IMR-90 (cell line): ENCODE measurements at regions not wholly inside any gene's neighbourhood (a gene's known extent, or its start where the extent isn't known, plus 50 kb on each side); places are given as distances from the start of the nearest gene placed in this dataset.

ENCODE experiments used
- ATAC-seq: fragments of 200-7000 bp; cut with Tn5 transposase; 2 replicates; pipeline ENCODE4 v1.9.1; 2020; ENCODE audit warnings: low read depth, mild to moderate bottlenecking, moderate library complexity
- BruUV-seq: library from RNA; stranded (reverse); fragments of 400-500 nt; replicated peaks from 2 replicates; lab custom pipeline; 2021; lab: Mats Ljungman, UMichigan
- CTCF ChIA-PET: fragments of 300-600 bp; formaldehyde crosslinking; extraction: SDS; loops from one replicate; lab custom pipeline; 2021; ENCODE audit warnings: antibody characterized with exemption; lab: Yijun Ruan, JAX
- POLR2A ChIA-PET: fragments of 300-600 bp; sonication (Branson Sonifier 250); formaldehyde crosslinking; loops from one replicate; lab custom pipeline; 2022; ENCODE audit warnings: antibody characterized with exemption; ENCODE audit not compliant: unreplicated experiment; lab: Charles Lee
- DNase-seq: peaks from one replicate; pipeline ENCODE4 v3.0.0; 2013
- H2AFZ ChIP-seq: replicated peaks from 2 replicates; pipeline ENCODE3; 2013; ENCODE audit warnings: low read length, mild to moderate bottlenecking; ENCODE audit not compliant: poor library complexity
- H2AK5ac ChIP-seq: 2 replicates; pipeline ENCODE4 v1.6.1; 2013; ENCODE audit warnings: low read depth, low read length, inconsistent platforms
- H2AK9ac ChIP-seq: replicated peaks from 2 replicates; pipeline ENCODE3; 2013; ENCODE audit warnings: mild to moderate bottlenecking, low read depth, low read length, moderate library complexity; ENCODE audit not compliant: poor library complexity
- H2BK120ac ChIP-seq: 2 replicates; pipeline ENCODE4 v1.6.1; 2013; ENCODE audit warnings: low read depth, low read length, inconsistent platforms
- H2BK15ac ChIP-seq: 3 replicates; pipeline ENCODE4 v1.6.1; 2013; ENCODE audit warnings: low read depth, low read length, inconsistent platforms
- H2BK20ac ChIP-seq: 2 replicates; pipeline ENCODE4 v1.6.1; 2013; ENCODE audit warnings: low read depth, mild to moderate bottlenecking, inconsistent platforms, low read length, moderate library complexity
- H2BK5ac ChIP-seq: 2 replicates; pipeline ENCODE4 v1.6.1; 2013; ENCODE audit warnings: mild to moderate bottlenecking, low read depth, low read length, inconsistent platforms; ENCODE audit not compliant: poor library complexity, severe bottlenecking
- H3K14ac ChIP-seq: replicated peaks from 2 replicates; pipeline ENCODE4 v1.6.1; 2013; ENCODE audit warnings: low read depth, low read length, inconsistent platforms
- H3K18ac ChIP-seq: 2 replicates; pipeline ENCODE4 v1.6.1; 2013; ENCODE audit warnings: low read depth, low read length, control low read depth
- H3K23ac ChIP-seq: 2 replicates; pipeline ENCODE4 v1.6.1; 2013; ENCODE audit warnings: low read depth, low read length, inconsistent platforms
- H3K27ac ChIP-seq: 2 replicates; pipeline ENCODE4 v1.5.1; 2013; ENCODE audit warnings: mild to moderate bottlenecking, control low read depth, low read length; ENCODE audit not compliant: insufficient read depth
- H3K27me3 ChIP-seq: 2 replicates; pipeline ENCODE4 v1.6.1; 2013; ENCODE audit warnings: low read length; ENCODE audit not compliant: control insufficient read depth, insufficient read depth
- H3K36me3 ChIP-seq: 2 replicates; pipeline ENCODE4 v1.6.1; 2013; ENCODE audit warnings: low read length, mixed read lengths; ENCODE audit not compliant: control insufficient read depth, insufficient read depth
- H3K4ac ChIP-seq: 2 replicates; pipeline ENCODE4 v1.6.1; 2013; ENCODE audit warnings: low read depth, low read length, inconsistent platforms
- H3K4me1 ChIP-seq: 2 replicates; pipeline ENCODE4 v1.6.1; 2013; ENCODE audit warnings: low read length, mixed read lengths; ENCODE audit not compliant: control insufficient read depth, insufficient read depth
- H3K4me2 ChIP-seq: 2 replicates; pipeline ENCODE4 v1.6.1; 2013; ENCODE audit warnings: low read depth, mild to moderate bottlenecking, control low read depth, low read length, moderate library complexity
- H3K4me3 ChIP-seq: 2 replicates; pipeline ENCODE4 v1.5.1; 2013; ENCODE audit warnings: low read depth, mild to moderate bottlenecking, control low read depth, low read length, moderate library complexity; ENCODE audit not compliant: insufficient read depth
- H3K56ac ChIP-seq: 2 replicates; pipeline ENCODE4 v1.6.1; 2013; ENCODE audit warnings: low read length, inconsistent platforms; ENCODE audit not compliant: insufficient read depth; ENCODE audit errors: extremely low read depth
- H3K79me1 ChIP-seq, 2 experiments: 2 replicates each; pipeline ENCODE4 v1.6.1; 2013; ENCODE audit warnings: low read length in 2 of 2, inconsistent platforms in 1 of 2, low read depth in 1 of 2
- H3K9ac ChIP-seq: 2 replicates; pipeline ENCODE4 v1.6.1; 2013; ENCODE audit warnings: low read depth, low read length, control low read depth
- H3K9me1 ChIP-seq: 2 replicates; pipeline ENCODE4 v1.6.1; 2013; ENCODE audit warnings: low read length, inconsistent platforms; ENCODE audit not compliant: insufficient read depth
- H3K9me3 ChIP-seq: 2 replicates; pipeline ENCODE4 v1.6.1; 2013; ENCODE audit warnings: low read length; ENCODE audit not compliant: control insufficient read depth, insufficient read depth
- H4K20me1 ChIP-seq: 2 replicates; pipeline ENCODE4 v1.6.1; 2013; ENCODE audit warnings: low read length, inconsistent platforms; ENCODE audit not compliant: insufficient read depth
- H4K5ac ChIP-seq: 2 replicates; pipeline ENCODE4 v1.6.1; 2013; ENCODE audit warnings: mild to moderate bottlenecking, low read depth, low read length, control low read depth
- H4K8ac ChIP-seq, 2 experiments: 2 replicates each; pipeline ENCODE4 v1.6.1; 2013; ENCODE audit warnings: low read depth in 2 of 2, low read length in 2 of 2, control low read depth in 1 of 2, inconsistent platforms in 1 of 2
- H4K91ac ChIP-seq: 2 replicates; pipeline ENCODE4 v1.6.1; 2013; ENCODE audit warnings: low read depth, low read length, inconsistent platforms; ENCODE audit not compliant: insufficient read depth
- BHLHE40 ChIP-seq: fragments of 150-350 bp; IDR thresholded peaks from 2 replicates; pipeline ENCODE4 v1.6.1; 2016; ENCODE audit warnings: mild to moderate bottlenecking, low read depth, low read length
- CEBPB ChIP-seq: IDR thresholded peaks from 2 replicates; pipeline ENCODE4 v1.6.1; 2012; ENCODE audit warnings: low read depth, low read length, improper control_type of control experiment
- FOS ChIP-seq: fragments of 150-350 bp; IDR thresholded peaks from 2 replicates; pipeline ENCODE4 v1.6.1; 2016; ENCODE audit warnings: low read depth, low read length
- MAFK ChIP-seq: IDR thresholded peaks from 2 replicates; pipeline ENCODE4 v1.6.1; 2012; ENCODE audit warnings: low read depth, low read length, improper control_type of control experiment
- MXI1 ChIP-seq: IDR thresholded peaks from 2 replicates; pipeline ENCODE4 v1.6.1; 2012; ENCODE audit warnings: low read depth, mild to moderate bottlenecking, low read length, moderate library complexity, borderline replicate concordance
- NFE2L2 ChIP-seq: fragments of 150-350 bp; IDR thresholded peaks from 2 replicates; pipeline ENCODE4 v1.6.1; 2016; ENCODE audit warnings: low read depth, mild to moderate bottlenecking, low read length
- RAD21 ChIP-seq: IDR thresholded peaks from 2 replicates; pipeline ENCODE4 v1.6.1; 2012; ENCODE audit warnings: low read length, improper control_type of control experiment
- WGBS, 2 experiments: methylation state at CpG; one replicate each; pipeline versions ENCODE4 v1.1.5 to v1.1.7; 2013; ENCODE audit warnings: missing lambda C conversion rate in 2 of 2; ENCODE audit not compliant: insufficient read length in 1 of 2; ENCODE audit errors: extremely low coverage in 2 of 2; 5-methylcytosine and 5-hydroxymethylcytosine counted together
- dilution Hi-C: fragments of 300-500 bp; cut with HindIII; formaldehyde crosslinking; loops from one replicate; pipeline ENCODE4 v1.14.3; 2018; ENCODE audit warnings: low sequenced_read_pairs; ENCODE audit not compliant: unreplicated experiment
- in situ Hi-C: fragments of 300-500 bp; cut with MboI; formaldehyde crosslinking; loops from 3 replicates; pipeline ENCODE4 v1.14.3; 2019; ENCODE audit warnings: low sequenced_read_pairs, inconsistent platforms, mixed read lengths
- intact Hi-C: fragments of 100-400 bp; cut with micrococcal nuclease; formaldehyde crosslinking; loops from 2 replicates; pipeline ENCODE4 v1.10.0; 2022
- TF ChIP-seq, protein P1 (sequence below): fragments of 150-350 bp; IDR thresholded peaks from 2 replicates; pipeline ENCODE4 v1.6.1; 2016; ENCODE audit warnings: low read depth, mild to moderate bottlenecking, low read length, moderate library complexity, borderline replicate concordance
- TF ChIP-seq, protein P2 (sequence below): fragments of 150-350 bp; IDR thresholded peaks from 2 replicates; pipeline ENCODE4 v1.6.1; 2017; ENCODE audit warnings: mild to moderate bottlenecking, antibody characterized with exemption, low read length, low read depth

GRCh38 chr6:86448398-86448797, 488.9 kb upstream of the HTR1E start:
- TF ChIP-seq MXI1, result no peak
- TF ChIP-seq NFE2L2, result no peak
- TF ChIP-seq CEBPB, result no peak
- no peak for TF ChIP-seq BHLHE40
- TF ChIP-seq, protein P1, sequence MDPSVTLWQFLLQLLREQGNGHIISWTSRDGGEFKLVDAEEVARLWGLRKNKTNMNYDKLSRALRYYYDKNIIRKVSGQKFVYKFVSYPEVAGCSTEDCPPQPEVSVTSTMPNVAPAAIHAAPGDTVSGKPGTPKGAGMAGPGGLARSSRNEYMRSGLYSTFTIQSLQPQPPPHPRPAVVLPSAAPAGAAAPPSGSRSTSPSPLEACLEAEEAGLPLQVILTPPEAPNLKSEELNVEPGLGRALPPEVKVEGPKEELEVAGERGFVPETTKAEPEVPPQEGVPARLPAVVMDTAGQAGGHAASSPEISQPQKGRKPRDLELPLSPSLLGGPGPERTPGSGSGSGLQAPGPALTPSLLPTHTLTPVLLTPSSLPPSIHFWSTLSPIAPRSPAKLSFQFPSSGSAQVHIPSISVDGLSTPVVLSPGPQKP, result no peak
- TF ChIP-seq MAFK, result no peak
- no peak for TF ChIP-seq RAD21
- TF ChIP-seq FOS, result no peak
- TF ChIP-seq, protein P2, sequence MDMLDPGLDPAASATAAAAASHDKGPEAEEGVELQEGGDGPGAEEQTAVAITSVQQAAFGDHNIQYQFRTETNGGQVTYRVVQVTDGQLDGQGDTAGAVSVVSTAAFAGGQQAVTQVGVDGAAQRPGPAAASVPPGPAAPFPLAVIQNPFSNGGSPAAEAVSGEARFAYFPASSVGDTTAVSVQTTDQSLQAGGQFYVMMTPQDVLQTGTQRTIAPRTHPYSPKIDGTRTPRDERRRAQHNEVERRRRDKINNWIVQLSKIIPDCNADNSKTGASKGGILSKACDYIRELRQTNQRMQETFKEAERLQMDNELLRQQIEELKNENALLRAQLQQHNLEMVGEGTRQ, result no peak
- Histone ChIP-seq H3K4ac (no peak overlapping the region), H4K20me1 (no peaks in the 10 kb centered on the region), H3K27ac (no peak overlapping the region), H3K9me1 (no peaks in the 10 kb centered on the region), H3K9me3 (peaks cover 12% of the 10 kb centered on the region), H3K18ac (no peak overlapping the region), H2BK5ac (no peak overlapping the region), H3K36me3 (no peaks in the 10 kb centered on the region), H3K56ac (no peak overlapping the region), H2AFZ (no peak overlapping the region), H3K4me3 (no peak overlapping the region), H4K5ac (no peak overlapping the region), H2BK20ac (no peak overlapping the region), H4K8ac (no peak overlapping the region), H2BK15ac (no peak overlapping the region), H4K91ac (no peak overlapping the region), H3K4me1 (no peaks in the 10 kb centered on the region), H3K9ac (no peak overlapping the region), H3K14ac (no peak overlapping the region), H3K79me1 (no peaks in the 10 kb centered on the region), H2AK9ac (no peak overlapping the region), H2BK120ac (no peak overlapping the region), H3K27me3 (no peaks in the 10 kb centered on the region), H3K4me2 (no peak overlapping the region), H3K23ac (no peak overlapping the region), H2AK5ac (no peak overlapping the region)
- WGBS, 2 experiments, result no CpG with 5 or more reads among the region's 2 CpGs
- ChIA-PET CTCF (no interaction called here), POLR2A (no interaction called here)
- in situ Hi-C loops (no loop called here), intact Hi-C loops (no loop called here), dilution Hi-C loops (no loop called here)
- BruUV-seq, result no TSS peak
- DNase-seq (no peak), ATAC-seq (no peak)
